Stimulated activated CD4-positive, alpha-beta T cell treated with anti-CD3 and anti-CD28 coated beads, Interleukin-2, amount 100 ng/mL, for 48 hours (primary cell): ENCODE measurements at regions not wholly inside any gene's neighbourhood (a gene's known extent, or its start where the extent isn't known, plus 50 kb on each side); places are given as distances from the start of the nearest gene placed in this dataset.

Experiments used
- DNase-seq, 2 donors: peaks; one replicate each; pipeline ENCODE4 v3.0.0-alpha.2; 2020

GRCh38 chr10:128500642-128501041, 374.4 kb upstream of the MKI67 start:
- DNase-seq, result no peak

- DNase-seq, result no peak
Observed at GRCh38 chr10:128505346-128505745, 379.1 kb upstream of the MKI67 start.

DNA sequence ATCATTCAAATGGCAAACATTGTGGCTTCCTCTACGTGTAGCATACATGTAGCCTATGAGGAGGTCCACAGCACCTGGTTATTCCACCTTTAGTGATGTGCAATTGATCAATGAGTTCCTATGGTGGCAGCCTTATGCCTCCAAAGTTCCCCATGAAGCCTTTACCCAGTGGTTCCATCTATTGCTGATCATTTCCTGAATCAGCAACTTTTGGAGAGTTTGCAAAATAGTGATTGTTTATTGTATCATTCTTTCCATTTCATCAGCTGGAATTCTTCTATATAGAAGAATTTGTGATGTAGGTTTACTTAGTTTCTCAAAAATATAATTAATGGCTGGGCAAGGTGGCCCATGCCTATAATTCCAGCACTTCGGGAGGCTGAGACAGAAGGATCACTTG, 380.2 kb upstream of the MKI67 start:
- no peak for DNase-seq

DNA sequence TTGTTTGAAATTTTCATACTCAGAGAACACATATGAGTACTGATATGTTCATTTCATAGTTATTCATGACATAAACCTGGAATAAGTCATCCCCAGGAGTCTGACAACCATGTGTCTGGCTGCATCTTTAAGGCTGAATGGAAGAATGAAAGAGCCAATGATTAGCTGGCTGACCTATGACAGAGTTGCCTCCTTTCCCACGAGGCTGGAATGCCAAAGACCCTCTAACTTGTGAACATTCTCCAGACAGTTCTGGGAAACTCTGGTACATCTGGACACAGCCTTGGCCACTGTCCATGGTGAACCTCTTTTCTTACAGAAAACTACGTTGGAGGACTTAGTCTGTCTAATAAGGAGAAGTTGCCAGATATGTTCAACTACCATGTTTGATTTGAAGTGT, 380.8 kb upstream of the MKI67 start:
- DNase-seq, result no peak

- DNase-seq, result no peak
Observed at GRCh38 chr10:128511284-128511683, 385.1 kb upstream of the MKI67 start.

GRCh38 chr10:128512767-128513166, 386.5 kb upstream of the MKI67 start:
- no peak for DNase-seq

DNA sequence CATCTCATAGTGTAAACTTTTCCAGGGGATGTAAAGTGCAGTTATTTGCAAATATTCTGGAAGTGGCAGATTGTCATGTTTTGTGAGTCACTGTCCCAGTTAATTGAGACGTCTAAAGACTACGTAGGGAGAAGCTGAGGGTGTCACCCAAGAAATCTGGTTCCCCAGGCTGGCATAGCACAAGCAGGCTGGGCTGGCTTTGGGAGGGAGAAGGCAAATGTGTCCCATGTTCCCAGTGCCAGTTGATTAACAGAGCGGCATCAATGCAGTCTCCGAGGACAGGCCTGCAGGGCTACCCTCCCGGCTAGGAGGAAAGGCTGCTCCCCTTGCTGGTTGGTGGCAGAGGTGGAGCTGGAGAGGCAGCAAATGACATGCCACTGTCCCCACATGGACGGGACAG, 388.3 kb upstream of the MKI67 start:
- no peak for DNase-seq

DNA sequence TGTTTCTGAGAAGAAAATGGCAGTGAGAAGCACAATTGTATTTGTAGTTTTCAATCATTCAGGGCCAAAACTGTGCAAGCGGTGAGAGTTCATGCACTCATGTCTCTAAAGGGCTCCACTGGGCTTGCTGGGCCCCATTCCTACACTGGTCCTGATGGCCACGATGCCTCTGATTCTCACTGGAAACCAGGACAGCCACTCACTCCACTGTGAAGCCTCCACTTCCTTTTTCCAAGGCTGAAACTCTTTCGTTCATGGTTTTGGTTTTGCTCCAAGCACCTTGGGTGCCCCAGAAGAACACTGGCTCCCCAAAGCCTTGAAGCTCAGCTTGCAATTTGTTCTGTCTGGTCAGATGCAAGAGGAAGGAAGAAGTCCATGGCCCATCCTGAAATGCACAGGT, 390.0 kb upstream of the MKI67 start:
- no peak for DNase-seq

DNA sequence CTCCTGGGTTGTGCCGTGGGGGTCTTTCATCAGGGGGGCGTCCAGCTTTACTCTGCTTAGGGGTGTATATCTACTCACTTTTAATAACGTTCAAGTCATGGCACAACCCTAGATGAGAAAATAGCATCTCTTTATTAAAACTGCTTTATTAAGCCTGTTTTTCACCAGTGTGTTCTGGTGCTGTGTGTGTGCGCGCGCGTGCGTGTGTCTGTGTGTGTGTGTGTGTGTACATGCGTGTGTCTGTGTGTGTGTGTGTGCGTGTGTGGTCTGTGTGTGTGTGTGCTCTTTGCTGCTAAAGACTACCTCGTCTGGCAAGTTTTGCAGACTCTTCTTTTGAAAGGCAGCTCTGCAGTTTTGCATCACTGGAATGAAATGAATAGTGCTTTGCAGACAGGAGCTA, 390.9 kb upstream of the MKI67 start:
- no peak for DNase-seq

GRCh38 chr10:128518000-128518399, 391.8 kb upstream of the MKI67 start:
- no peak for DNase-seq

DNA sequence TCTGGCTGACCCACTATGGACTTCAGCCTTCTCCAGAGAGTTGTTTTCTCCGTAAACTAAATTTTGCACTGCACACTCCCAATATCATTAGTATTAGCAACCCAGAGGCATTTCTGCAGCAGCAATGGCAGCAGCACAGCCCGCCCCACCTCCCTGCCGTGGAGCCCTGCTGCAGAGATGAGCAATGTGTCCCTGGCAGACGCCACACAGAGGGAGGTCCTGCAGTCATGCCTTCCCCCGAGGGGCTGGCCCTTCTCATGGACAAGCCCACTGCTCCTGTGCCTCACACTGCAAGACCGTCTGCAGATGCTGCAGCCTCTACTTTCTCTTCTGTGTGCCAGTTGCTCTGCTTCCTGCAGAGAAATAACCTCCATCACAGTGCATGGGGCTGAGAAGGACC, 393.4 kb upstream of the MKI67 start:
- no peak for DNase-seq

- DNase-seq, result no peak
Observed at GRCh38 chr10:128520211-128520815, 394.1 kb upstream of the MKI67 start.

DNA sequence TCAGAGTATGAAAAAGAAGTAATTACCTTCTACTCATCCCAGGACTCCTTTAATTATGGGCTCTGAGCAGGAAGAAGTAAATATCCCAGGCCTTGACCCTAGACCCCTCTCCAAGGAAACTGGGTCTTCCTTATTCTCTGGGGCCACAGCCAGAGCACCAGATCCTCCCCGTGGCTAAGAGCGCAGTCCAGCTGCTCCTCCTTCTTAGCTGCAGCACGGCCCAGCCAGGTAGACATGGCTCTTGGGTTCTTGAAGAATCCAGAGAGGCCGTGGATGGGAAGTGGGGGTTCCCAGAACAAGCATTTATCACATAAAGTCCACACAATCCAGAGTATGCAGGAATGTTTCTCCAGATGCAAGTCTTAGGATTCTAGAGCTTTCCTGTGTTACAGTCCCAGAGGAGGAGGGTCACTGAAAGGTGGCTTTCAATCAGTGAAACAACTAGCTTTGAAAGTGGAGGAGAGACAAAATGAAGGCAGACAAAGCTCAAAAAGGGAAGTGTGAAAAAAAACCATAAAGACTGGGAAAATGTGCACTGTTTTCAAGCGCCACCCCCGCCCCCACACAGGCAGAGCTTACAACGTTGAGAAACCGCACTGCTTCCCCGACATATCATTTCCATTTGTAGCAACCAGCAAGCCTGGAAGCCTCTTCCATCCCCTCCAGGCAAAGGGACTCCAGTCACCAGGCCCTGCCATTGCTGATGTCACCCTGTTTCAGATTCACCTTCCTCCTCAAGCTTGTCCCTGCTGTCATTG, 396.5 kb upstream of the MKI67 start:
- DNase-seq, result no peak

DNA sequence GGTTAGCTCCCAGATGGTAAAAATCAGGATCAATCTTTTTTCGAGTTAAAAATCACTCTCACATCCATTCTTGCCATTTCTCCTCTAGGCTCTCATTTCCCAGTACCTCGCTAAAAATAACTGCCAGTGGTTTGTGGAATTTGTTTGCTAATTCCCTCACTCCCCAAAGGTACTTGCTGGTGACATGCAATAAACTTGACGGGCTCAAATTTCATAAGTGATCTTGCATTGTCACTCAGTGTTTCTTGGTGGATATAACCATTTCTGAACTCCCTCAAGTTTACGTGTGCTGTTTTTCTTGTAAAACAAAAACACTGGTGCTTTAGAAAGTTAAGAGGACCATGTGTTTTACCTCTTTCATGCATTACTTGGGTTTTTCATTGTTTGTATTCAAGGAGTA, 399.2 kb upstream of the MKI67 start:
- no peak for DNase-seq

DNA sequence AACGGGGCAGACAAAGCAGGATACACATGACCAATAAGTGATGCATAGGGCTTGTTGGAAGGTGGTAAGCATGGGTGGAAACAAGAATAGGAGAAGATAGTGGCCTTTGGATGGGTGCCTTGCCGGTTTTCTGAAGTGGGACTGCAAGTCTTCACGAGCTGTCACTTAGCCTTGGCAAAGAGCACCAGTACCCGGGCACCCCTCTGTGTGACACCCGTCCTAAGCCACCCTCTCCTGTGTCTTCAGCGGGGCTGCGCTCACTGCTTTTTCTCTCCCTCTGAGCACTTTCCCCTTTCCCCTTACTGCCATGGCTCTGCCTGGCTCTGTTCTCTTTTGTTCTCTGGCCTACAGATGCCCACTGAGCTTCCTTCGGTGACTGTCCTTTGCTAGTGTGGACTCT, 399.7 kb upstream of the MKI67 start:
- no peak for DNase-seq

DNA sequence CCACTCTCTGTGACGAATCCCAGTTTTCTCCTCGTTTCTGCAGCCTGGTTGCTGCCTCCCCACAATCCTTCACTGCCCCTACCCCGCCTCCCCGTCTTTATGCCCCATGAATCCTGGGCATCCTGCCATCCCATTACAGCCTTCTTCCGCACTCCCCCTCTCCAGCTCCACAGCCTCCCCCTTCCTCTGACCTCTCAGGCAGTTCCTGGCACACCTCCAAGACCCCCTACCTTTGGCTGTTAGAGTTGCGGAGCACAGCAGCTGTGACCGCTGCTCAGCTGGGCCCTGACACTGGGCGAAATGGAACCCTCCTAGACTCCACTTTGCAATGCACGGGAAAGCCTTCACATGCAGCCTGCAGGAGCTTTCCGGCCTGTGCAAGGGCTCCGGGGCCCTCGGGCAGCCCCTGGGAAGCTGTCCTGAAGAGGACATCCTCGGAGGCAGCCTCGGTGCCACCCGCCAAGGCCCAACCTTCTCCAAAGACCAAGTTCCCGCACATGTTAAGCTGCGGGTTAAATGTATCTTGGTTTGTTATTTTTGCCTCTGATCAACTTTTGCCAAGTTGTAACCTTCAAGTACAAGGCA, 400.7 kb upstream of the MKI67 start:
- DNase-seq, result no peak

GRCh38 chr10:128527711-128528110, 401.5 kb upstream of the MKI67 start:
- no peak for DNase-seq

GRCh38 chr10:128528167-128528566, 401.9 kb upstream of the MKI67 start:
- no peak for DNase-seq

DNA sequence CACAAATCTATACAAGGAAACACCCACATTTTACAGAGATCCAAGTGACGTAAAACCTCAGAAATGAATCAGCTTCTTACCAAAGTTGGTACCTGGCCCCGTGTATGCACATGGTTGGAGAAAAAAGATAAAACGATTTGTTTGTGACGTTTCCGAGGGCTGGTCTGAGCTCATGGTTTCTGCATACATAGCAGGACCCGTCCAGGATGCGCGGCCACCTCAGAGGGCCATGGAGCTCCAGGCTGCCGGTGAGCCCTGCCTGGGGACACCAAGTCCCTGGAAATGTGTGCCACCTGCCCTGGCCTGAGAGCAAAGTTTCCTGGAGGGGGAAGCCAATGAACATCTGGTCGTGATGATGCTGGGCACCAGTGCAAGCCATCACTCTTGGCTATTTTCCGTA, 402.6 kb upstream of the MKI67 start:
- no peak for DNase-seq

DNA sequence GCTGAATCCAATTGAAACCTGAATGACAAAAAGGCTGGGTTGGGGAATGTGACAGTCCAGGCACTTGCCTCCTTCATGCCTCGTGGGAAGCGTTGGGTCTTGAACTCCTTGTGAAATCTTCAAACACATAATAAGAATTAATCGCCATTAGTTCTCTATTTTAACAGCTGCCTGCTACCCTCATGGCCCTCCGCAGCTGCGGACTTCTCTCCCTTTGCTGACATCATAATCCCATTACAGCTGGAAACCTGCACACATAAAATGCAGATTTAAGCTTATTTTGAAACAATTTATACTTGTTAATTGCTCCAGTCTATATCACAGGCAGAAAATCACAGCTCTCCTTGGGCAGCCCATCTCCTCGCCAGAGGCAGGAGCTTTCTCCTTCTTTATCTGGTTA, 403.0 kb upstream of the MKI67 start:
- DNase-seq, result no peak

- no peak for DNase-seq
Observed at GRCh38 chr10:128530301-128530700, 404.1 kb upstream of the MKI67 start.

GRCh38 chr10:128530946-128531345, 404.7 kb upstream of the MKI67 start:
- no peak for DNase-seq

- no peak for DNase-seq
Observed at GRCh38 chr10:128534686-128535085, 408.5 kb upstream of the MKI67 start.

DNA sequence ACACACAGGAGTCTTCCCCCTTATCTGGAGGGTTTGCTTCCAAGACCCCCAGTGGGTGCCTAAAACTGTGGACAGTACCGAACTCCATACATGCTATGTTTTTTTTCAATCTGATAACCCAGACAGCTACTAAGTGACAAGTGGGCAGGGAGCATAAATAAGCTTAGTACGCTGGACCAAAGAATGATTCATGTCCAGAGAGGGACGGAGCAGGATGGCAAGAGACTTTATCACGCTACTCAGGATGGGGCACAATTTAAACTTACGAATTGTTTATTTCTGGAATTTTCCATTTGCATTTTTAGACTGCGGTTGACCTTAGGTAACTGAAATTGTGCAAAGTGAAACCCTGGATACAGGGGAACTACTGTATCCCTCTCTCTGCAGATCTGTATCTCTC, 410.0 kb upstream of the MKI67 start:
- DNase-seq, result no peak
